ENCODE measurements at regions not wholly inside any gene's neighbourhood (a gene's known extent, or its start where the extent isn't known, plus 50 kb on each side); places are given as distances from the start of the nearest gene placed in this dataset.
"Not testable (repeated sequence)": the region's sequence is repeated elsewhere in the genome, so short reads cannot be mapped to it uniquely, and the experiment has no call there.

- not testable (repeated sequence) for DNase-seq (ENCODE audit: low spot score)
Measured at GRCh38 chr9:135195975-135196374, 108.5 kb downstream of the OLFM1 start.

DNA sequence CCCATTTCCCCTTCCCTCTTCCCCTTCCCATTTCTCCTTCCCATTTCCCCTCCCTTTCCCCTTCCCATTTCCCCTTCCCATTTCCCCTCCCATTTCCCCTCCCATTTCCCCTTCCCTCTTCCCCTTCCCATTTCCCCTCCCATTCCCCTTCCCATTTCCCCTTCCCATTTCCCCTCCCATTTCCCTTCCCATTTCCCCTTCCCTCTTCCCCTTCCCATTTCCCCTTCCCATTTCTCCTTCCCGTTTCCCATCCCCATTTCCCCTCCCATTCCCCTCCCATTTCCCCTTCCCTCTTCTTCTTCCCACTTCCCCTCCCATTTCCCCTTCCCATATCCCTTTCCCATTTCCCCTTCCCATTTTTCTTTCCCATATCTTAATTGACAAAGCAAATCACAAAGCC lies 109.0 kb downstream of the OLFM1 start:
- DNase-seq (ENCODE audit: low spot score), result no peak

DNA sequence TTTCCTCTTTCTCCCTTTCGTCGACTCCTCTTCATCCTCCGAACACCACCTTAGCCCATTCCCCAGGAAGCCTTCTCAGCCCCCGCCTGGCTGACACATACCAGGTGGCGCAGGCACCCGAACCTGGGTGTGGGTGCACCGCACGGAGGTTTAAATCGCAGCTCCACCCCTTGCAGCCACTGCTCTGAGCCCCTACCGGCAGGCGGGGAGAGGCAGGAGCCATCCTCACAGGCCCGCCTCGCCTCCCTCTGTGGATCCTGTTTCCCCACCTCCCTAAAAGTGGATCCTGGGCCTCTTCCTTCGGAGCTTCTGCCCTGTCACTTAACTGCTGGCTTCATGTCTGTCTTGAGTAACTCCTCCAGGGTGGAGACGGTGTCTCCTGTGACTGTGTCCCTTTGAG lies 110.7 kb downstream of the OLFM1 start:
- no peak for DNase-seq (ENCODE audit: low spot score)

DNA sequence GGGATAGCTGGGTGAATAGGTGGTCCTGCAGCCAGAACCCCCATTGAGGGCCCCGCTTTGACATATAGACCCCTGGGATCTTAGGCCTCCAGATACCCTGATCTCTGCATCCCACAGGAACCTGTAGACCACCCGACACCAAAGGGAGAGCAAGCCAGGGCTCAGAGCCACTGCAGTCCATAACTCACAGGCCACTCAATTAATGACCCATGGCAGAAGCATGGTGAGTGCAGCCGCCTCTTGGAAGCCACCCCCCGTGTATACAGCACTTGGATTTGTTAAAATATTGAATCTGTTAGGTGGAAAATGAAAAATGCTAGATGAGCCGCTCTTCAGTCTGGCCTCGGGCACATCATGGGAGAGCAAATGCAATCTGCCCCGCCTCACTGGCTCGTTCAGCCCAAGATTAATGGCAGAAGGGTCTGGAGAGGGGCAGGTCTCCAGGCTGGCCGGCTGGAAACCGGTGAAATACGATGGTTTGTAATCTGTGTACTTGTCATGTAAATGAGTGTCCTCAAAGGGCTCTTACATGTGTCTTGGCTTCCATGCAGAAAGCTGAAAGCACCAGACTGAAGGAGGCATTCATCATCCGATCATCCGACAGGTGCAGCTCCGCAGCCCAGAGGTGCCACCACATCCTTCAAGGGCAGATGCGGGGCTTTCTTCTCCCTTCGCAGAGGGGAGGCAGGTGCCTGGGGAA lies 111.3 kb downstream of the OLFM1 start:
- DNase-seq (ENCODE audit: low spot score), result no peak

GRCh38 chr9:135199489-135199888 lies 112.0 kb downstream of the OLFM1 start:
- no peak for DNase-seq (ENCODE audit: low spot score)

- DNase-seq (ENCODE audit: low spot score), result no peak
Measured at GRCh38 chr9:135201711-135202110, 114.2 kb downstream of the OLFM1 start.

DNA sequence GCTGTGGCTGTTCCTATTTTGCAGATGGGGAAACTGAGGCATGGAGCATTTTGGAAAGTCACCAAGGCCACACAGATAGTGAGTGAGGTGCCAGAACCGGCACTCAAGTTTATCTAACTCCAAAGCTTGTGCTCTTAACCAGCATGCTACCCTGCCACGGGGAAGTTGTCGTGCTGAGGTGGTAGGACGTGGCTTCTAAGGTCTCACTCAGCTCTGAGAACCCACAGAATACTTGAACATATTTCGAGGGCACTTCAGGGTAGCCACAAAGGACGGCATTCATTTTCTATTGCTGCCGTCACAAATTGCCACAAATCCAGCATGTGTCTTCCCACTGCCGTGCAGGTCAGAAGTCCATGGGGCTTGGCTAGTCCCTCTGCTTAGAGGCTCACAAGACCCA lies 116.7 kb downstream of the OLFM1 start:
- DNase-seq (ENCODE audit: low spot score), result no peak

- DNase-seq (ENCODE audit: low spot score), result no peak
Measured at GRCh38 chr9:135209136-135209535, 121.7 kb downstream of the OLFM1 start.

DNA sequence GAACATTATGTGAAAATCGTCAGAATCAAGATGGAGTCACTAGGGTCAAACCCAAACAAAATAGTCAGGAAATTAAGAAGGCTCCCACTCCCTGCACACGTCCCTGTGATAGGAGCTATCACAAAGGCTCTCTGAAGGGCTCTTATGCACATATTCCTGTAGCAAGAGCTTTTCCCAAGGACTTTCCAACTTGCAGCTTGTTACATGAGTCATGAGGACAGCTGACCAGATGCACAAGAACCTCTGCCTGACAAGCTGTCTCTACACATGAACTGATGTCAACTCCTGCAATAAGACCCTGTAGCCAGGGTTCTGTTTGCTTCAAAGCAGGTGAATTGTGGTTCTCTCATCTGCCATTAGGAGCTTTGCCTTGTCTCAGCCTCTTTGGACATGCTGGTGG lies 122.4 kb downstream of the OLFM1 start:
- no peak for DNase-seq (ENCODE audit: low spot score)

GRCh38 chr9:135210676-135211523 lies 123.4 kb downstream of the OLFM1 start:
- DNase-seq (ENCODE audit: low spot score), result no peak

DNA sequence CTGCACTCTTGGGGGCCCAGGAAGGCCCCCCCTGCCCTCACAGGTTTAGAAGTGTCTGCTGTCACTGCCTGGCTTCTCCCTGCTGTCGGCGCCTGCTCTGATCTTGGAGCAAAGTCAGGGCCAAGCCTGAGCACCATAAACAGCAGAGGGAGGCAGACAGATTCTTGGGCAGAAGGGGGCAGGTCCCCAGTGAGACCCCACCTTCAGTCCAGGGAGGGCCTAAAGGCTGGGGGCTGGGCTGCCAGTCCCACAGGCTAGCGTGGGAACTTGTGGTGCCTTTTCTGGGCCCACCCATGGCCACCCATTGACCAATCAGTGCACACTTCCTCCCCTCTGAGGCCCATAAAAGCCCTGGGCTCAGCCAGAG lies 124.0 kb downstream of the OLFM1 start:
- DNase-seq (ENCODE audit: low spot score), result no peak

- no peak for DNase-seq (ENCODE audit: low spot score)
Measured at GRCh38 chr9:135212961-135213360, 125.5 kb downstream of the OLFM1 start.

GRCh38 chr9:135213566-135213965 lies 126.1 kb downstream of the OLFM1 start:
- no peak for DNase-seq (ENCODE audit: low spot score)

- DNase-seq (ENCODE audit: low spot score), result no peak
Measured at GRCh38 chr9:135214054-135214640, 126.7 kb downstream of the OLFM1 start.

GRCh38 chr9:135214706-135215105 lies 127.2 kb downstream of the OLFM1 start:
- no peak for DNase-seq (ENCODE audit: low spot score)

DNA sequence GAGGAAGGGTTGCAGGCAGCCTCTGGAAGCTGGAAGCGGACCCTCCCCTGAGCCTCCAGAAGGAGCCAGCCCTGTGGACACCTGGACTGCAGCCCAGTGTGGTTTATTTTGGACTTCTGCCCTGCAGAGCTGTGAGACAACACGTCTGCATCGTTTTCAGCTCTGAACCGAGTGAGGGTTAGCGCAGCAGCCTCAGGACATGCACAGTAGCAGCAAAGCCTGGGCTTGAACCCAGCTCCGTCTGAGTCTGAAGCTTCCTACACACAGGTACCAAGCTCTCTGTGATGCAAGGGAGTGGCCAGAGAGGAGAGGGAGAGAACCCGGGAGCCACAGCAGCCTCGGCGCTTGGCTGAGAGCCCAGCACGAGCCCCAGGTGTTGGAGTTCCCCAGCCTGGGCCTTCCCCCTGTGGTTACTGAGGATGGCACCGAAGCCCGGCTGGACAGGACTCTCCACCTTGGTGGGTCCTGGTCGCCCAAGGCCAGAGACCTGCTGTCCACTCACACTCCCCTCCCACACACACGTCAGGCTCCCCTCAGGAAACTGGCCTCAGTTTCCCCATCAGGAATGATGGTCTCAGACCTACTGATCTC lies 128.2 kb downstream of the OLFM1 start:
- no peak for DNase-seq (ENCODE audit: low spot score)

DNA sequence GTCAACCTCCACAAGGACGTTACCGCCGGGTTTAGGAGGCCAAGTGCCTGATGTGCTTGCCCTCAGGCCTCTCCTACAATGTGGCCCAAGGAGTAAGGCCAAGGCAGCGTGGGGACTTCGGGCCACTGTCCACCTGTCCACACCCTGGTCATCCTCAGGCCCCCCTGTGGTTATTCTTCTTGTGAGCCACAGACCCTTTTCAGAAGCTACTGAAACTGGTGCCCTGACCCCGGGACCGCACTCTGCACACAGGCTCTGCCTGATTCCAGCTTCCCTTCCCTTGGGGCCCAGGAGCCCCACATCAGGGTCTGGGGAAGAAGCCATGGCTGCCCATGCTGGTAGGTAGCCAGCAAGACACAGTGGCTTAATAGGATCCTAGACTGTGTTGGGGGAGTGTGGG lies 128.8 kb downstream of the OLFM1 start:
- DNase-seq (ENCODE audit: low spot score), result no peak

DNA sequence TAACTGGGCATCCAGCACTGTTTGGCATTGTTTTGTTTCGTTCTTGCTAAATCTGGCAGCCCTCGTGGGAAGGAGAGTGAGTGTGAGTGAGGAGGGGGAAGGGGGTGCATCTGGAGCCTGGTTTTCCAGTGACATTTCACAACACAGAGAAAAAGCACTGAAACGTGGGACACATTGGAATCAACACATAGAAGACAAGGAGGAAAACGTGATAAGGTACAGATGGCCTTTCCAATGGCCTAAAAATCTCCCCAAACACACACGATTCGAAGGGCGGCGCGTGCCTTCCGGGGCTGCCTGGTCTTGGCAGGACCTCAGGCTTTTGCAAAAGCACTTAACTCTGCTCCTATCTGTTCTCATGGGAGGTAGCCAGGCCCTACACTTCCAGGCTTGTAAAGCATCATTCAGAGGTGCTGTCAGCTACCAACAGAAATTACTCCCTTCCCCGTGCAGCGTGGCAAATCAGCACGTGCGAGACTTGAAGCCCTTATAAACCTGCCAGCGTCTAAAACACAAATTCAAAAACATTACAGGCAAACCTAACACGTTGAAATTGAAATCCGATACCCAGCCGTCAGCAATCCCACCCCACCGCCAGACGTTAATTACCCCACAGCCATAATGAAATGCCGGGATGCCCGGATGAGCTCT lies 129.4 kb downstream of the OLFM1 start:
- DNase-seq (ENCODE audit: low spot score), result no peak

- DNase-seq (ENCODE audit: low spot score), result no peak
Measured at GRCh38 chr9:135217836-135218235, 130.4 kb downstream of the OLFM1 start.

DNA sequence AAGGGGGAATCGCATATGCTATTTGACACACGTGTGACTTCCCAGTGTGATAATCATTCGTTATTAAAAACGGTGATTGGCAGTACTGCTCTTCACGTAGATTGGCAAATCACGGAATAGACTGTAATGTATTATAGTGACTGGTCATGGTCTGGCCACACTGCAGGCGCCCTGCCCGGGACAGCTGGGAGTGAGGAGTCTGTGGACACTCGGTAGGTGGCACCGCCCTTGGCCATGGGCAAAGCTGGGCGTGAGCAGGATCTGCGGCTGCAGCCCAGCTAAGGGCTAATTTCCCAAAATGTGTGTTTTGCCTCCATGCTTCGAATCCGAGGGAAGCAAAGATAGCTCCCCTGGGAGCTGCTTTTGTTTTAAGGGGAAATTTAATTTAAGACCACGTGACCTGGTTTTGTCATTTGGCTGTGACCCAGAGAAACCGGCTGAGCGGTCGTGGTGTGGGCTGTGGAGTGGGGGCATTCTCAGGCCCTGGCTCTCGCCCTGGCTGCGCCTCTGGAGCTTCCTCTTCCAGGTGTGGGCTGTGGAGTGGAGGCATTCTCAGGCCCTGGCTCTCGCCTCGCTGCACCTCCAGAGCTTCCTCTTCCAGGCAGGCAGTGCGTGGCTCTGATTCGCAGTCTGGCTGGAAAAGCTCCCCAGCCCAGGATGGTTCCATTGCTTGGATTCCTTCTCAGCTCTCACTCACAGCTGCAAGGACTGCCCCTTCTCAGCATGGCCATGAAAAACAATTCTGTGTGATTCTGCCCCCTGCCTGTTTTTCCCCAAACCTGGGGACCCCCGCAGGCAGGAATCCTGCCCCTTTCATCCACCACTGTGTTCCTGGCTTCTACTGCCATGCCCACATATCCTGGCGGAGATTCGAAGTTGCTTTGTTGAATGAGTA lies 131.1 kb downstream of the OLFM1 start:
- no peak for DNase-seq (ENCODE audit: low spot score)

Measured in mesenteric fat pad (tissue), 1 donor.